Umbilical cord (tissue), 1 donor: ENCODE measurements at regions not wholly inside any gene's neighbourhood (a gene's known extent, or its start where the extent isn't known, plus 50 kb on each side); places are given as distances from the start of the nearest gene placed in this dataset.

Experiments used
- DNase-seq: peaks from one replicate; pipeline ENCODE4 v3.0.0-alpha.2; 2015; ENCODE audit warnings: low spot score

DNA sequence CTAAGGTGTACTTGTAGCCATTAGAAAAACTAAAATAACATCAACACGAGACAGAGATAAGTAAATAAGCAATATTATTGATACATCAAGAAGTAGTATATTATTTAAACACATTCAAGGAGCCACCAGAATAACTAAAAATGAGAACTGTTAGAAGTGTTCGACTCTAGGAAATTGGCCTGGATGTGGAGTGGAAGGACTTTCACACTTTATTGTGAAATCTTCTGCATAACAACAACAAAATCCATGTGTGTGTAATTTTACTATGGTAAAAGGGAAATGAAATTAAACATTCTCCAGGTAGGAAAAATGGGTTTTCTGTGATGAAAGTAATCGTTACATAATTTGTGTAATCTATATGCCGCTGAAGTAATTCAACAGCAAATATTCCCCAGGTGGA lies 96.3 kb upstream of the RNF152 start:
- no peak for DNase-seq

DNA sequence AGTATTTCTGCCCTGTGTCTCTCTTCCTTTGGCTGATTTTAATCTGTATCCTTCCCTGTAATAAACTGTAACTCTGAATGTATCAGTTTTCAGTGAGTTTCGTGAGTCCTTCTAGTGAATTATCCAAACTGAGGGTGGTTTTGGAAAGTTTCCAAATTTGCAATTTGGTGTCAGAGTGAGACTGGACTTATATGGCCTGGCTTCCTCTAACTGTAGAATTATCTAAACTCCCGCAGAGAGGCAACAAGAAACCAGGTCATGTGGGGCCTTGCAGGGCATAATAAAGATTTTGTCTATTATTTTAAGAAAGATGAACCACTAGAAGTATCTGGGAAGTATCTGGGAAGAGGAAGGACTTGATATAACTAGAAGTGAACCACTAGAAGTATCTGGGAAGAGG lies 95.3 kb upstream of the RNF152 start:
- no peak for DNase-seq

DNA sequence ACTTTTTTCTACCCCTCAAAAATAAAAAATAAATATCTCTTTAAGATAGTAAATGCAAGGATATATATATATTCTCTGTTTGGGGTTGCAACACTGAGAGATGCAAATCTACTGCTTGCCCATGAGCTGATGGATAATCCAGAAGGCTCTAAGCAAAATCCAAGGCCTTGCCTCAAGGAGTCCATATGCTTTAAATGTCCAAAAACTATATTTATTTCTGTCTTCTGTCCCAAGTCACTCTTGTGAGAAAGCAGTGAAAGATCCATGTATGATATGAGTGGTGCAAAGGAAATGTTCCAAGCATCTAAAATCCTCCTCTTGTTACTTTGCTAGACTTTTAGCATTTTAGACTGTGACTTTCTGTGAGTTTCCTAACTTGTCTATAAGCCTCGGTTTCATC lies 92.9 kb upstream of the RNF152 start:
- peak; percentile 49 for DNase-seq

DNA sequence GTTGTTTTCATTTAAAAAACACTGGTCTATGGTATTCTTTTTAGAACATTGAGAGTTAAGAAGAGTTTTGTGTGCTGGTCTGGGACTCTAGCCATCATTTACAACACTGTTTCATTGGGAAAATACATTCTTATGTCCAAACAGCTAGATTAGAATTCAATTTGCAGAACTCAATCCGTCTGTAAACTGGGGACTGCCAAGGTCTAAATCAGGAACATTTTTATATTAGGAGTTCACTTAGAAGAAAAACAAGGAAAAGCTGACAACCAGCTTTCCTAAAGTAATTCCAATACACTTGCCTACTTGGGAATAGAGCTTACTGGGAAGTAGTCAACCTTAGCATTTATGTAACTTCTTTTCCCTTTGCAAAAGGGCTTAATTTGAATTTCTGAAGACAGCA lies 91.5 kb upstream of the RNF152 start:
- no peak for DNase-seq

DNA sequence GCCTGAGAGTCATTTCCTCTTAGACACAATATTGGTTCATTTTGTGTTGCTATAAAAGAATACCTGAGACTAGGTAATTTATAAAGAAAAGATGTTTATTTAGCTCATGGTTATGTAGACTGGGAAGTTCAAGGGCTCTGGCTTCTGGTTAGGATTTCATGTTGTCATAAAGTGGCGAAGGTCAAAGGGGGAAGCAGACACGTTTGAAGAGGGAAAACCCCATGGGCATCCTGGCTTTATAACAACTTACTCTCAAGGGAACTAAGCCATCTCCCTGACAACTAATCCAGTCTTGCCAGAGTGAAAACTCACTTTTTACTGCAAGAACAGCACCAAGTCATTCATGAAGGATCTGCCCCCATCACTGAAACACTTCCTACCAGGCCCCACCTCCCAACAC lies 89.7 kb upstream of the RNF152 start:
- no peak for DNase-seq

DNA sequence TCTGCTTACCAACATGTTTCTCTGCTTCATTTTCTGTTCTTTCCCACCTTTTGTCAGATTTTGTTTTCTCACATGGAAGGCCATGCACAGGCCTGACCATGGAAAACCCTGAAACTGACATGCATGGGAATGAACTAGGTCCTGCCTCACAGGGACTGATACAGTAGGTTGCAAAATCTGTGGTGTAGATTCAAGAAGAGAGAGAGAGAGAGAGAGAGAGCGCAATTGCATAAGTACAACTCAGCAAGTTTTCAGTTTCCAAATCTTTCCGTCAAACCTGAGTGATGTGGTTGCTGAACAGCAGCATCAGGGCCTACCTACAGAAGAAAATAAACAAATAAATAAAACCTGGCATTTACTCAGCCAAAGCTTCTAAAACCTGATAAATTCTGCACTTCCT lies 87.5 kb upstream of the RNF152 start:
- peak; percentile 29 for DNase-seq

DNA sequence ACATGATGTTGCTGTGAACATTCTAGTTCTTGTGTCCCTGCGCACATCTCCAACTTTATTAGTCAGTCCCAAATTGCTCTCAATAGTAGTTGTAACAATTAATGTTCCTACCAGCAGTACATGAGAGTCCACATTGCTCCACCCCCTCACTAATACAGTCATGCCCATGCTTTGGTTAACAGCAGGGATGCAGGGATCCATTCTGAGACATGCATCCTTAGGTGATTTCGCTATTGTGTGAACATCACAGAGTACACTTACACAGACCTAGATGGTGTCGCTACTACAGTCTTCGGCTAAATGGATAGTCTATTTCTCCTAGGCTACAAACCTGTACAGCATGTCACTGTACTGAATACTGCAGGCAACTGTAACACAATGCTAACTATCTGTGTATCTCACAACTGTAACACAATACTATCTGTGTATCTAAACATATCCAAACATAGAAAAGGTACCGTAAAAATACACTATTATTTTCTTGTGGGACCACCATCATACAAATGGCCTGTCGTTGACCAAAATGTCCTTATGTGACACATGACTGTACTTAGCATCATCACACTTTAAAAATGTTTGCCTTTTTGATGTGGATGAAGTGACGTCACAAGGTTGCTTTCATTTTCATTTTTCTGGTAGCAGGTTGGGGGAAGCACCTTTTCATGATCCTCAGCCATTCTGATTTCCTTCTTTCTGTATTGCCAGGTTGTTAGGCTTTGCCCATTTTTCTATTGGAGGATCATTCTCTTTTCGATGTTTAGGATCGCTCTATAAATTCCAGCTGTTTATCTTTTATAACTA lies 82.9 kb upstream of the RNF152 start:
- DNase-seq: no peak

DNA sequence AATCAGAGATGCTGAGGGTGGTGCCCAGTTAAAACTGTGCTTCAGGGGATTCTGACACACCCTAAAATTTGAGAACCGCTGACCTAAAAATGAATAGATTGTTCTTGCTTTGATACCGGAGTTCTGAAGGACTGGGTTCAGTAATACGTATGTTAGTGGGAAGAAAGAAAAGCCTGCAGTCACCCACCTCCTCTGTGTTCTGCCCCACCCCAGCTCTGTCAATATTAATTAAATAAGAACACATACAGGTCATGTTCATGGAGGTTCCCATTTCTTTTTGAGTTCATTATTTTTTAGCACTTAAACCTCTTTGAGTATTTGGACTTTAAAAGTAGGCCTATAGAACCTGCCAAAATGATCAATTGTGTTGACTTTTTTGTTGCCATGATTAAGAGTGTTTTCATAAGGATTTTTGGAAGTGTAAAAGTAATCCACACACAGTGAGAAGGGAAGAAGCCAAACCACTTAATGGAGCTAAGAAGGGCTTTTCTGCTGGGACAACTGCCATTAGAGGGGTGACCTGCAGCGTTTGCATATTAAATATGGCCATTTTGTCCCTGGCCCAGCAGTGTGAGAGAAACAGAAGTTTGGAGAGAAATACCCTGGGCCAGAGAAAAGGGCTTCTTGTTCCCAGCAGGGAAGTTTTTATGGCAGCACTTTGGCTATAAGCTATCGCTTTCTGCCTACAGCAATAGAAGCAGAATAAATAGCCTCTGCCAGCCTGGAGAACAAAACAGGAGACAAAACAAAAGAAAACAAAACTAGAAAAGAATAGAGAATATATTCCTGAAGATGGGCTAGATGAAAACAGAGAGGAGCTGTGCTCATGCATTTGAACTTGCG lies 80.7 kb upstream of the RNF152 start:
- DNase-seq: no peak

DNA sequence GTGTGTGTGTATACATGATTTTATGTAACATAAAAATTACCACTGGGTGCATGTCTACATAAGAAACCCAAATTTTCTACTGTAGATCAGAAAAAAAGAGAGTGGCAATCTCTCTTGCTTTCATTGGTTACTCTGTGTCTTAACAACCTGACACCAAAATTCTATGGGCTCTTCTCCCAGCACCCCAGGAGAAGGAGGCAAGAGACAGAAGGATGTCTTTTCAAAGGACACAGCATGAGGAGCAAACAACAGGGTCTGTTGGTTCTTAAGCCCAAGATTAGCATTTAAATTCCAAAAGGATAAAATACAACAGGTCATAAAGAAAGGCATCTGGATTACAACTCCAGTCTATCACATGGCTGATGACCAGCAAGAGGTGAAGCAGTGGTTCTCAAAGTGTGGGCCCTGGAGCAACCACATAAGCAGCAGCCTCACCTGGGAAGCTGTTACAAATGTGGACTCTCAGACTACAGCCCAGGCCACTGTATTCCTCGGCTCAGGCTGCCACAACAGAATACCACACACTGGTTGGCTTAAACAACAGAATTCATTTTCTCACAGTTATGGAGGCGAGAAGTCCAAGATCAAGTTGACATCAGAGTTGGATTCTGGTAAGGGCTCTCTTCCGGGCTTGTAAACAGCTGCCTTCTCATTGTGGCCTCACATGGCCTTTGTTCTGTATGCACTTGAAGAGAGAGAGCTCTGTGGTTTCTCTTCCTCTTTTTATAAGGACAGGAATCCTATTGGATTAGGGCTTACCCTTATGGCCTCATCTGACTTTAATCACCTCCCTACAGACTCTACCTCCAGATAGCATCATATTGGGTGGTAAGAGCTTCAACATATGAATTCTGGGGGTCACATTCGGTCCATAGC lies 79.8 kb upstream of the RNF152 start:
- DNase-seq: no peak

DNA sequence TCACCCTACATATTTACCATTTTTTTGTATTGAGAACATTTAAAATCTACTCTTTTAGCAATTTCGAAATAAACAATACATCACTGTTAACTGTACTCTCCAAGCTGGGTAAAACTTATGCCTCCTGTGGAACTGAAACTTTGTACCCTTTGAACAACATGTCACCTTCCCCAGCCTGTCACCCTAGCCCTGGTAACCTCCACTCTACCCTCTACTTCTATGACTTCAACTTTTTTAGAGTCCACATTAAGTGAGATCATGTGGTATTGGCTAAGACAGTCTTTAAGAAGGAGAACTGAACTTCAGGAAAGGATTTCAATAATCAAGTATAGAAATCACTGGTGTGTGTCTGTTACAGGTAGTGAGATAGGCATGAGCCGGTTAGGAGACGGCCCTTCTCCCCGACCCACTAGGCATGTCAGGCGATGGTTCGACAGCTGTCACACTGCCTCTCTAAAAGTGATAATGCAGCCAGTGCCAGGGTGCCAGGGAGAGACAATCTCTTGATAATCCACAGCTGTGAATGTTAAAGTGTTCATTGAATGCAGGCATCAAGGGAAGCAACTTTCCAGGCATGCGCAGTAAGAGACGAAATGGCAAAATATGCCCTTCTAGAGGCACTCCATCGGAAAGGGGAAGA lies 74.6 kb upstream of the RNF152 start:
- no peak for DNase-seq

DNA sequence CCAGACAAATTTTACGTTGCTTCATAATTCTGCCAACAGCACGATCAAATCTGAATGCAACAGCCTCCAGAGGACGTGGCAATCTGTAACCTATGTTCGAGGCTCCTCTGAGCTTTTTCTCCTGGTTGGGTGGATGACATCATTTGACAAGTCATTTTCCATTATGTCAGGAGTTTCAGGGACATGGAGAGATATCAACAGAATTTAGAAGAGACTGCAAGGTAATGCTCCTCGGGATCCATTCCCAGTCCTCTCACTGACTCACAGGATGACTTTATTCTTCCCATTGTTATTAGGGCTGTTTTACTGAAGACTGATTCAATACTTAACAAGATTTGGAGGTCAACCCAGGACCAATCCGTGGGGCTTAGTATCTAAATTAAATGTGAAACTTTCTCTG lies 72.5 kb upstream of the RNF152 start:
- no peak for DNase-seq

DNA sequence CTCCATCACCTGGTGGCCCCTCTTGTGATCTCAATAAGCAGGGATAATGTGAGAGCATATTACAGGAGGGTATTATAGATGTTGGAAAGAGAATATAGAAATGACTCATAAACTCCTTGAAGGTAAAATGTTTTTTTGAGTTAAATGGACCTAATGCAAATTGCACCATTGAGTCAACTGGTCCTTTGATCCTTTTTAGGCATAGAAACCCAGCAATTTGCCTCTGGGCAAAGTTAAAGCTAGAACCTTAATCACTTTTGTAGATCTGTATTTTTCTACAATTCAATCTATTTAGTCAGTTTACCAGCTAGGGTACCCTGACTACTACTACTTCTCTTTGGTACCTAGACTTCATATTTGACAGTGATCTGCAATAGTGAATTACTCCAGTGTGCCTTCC lies 71.8 kb upstream of the RNF152 start:
- DNase-seq: no peak

DNA sequence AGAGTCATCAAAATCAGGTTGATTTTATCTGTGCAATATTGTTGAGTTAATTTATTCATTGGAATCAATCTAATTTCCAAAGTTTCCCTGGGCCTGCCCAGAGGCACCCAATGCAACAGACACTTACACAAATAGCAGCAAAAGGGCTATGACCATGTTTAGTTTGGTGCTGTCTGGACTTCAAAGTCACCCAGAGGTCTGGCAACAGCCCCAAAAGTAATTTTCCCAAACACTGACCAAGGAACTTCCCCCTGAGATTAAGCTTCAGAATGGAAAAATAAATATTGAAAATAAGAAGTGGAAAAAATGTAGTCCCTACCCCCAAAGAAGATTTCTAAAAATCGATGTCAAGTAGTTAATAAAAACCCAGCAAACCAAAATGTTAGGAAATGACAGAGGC lies 70.9 kb upstream of the RNF152 start:
- no peak for DNase-seq

DNA sequence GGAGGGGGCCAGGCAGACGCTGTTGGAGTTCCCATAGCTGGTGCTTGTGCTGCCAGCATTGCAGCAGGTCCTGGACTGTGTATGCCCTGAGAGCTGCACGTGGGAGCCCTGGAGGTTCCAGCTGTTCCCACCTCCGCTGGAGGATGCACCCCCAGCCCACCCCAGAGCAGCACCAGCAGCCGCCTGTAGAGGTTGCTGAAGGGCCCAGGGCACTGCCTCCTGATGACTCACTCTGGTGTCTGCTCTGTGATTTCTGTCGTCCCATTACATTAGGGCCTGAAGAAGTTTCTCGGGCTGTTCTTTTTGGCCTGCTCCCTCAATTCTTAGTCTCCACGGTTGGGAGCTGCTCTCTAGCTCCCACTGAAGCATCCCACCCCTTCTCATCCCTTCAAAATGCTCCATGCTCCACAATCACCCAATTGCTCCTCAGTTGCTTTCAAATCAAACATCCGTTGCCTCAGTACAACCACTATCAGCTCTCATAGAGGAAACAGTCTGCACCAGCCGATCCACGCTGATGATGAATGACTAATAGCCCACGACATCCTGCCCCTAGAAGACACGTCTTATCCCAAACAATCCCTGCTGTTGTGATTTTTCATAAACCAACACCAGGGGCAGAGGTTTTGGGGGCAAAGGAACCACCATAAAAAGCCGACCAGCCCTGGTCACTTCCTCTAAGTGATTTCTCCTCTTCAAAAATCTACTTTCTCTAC lies 65.2 kb upstream of the RNF152 start:
- DNase-seq: no peak

DNA sequence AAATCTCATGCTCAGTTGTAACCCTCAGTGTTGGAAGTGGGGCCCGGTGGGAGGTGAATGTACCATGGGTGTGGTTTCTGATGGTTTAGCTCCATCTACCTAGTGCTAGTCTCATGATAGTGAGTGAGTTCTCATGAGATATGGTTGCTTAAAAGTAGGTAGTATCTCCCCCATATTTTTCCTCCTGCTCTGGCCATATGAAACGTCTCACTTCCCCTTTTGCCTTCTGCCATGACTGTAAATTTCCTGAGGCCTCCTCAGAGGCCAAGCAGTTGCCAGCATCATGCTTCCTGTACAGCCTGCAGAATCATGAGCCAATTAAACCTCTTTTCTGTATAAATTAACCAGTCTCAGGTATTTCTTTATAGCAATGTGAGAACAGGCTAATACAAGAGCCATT lies 62.8 kb upstream of the RNF152 start:
- DNase-seq: no peak

DNA sequence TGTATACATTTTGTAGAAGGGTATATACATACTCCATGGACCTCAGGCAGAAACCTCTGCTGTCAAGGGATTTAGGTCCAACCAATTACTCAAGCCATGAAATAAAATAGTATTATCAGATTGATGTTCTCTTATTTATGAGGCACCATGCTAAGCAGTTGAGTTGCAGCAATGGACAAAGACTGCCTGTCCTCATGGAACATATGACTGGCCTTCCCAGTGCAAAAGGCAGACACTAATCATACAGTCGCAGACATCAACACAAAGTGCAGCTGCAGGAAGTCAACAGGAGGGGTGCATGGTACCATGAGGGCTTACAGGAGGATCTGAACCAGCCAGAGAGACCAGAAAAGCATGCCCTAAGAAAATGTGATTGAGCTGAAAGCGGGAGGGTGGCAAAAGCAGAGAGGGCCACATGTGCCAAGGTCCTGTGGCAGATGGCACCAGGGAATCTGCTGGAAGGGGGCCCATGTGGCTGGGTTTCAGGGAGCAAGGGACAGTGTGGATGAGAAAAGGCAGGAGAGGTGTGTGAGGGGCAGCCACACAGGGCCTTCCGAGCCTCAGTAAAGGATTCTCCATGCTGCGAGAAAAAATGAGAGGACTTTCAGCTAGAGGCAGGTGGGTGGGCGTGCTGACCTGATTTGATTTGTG lies 61.4 kb upstream of the RNF152 start:
- DNase-seq: no peak

DNA sequence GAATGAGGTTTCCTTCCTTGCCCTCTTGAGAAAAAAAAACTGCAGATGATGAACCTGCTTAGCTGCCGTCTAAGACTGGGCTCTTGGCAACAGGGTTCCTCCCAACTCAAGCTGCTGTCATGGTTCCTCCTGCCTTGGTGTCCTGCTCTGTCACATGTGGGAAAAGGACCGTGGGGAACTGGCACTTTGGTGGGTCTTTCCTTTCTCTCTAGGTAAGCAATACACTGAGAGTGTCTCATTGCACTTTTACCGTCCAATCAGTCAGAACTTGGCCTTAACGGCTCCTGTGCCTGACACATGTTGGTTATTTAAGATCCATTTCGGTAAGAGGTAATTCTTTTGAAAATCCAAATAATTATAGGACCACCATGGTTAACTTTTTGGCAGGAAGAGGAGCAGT lies 60.8 kb upstream of the RNF152 start:
- DNase-seq: no peak

DNA sequence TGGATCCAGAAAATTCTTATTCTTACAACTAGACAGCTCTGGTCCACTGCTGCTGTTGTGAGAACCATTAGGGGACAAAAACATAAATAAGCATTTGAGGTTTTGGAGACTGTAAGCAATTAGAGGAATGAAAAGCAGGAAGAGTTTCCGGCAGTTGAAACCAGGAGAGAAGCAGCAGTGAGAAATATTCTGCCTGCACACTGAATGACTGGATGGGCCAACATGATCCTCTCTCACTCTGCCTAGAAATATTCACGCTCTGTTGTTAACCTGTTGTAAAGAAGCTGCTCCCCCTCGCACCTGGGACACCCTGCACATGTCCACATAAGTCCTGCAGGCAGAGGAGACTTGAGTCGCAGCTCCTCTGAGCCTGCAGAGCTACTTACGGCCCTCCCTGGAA lies 60.4 kb upstream of the RNF152 start:
- DNase-seq: no peak

DNA sequence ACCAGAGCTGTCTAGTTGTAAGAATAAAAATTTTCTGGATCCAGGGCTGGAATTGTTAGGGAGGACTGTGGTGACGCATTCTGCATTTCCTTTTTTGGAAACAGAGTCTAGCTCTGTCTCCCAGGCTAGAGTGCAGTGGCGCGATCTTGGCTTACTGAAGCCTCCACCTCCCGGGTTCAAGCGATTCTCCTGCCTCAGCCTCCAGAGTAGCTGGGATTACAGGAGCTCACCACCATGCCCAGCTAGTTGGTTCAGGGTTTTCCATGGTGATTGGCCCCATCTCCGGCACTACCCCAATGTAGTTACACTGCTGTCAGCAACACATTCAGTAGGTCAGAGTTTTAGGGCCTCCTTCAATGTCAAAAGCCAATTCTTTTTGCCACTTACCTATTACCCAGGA lies 58.6 kb upstream of the RNF152 start:
- no peak for DNase-seq

DNA sequence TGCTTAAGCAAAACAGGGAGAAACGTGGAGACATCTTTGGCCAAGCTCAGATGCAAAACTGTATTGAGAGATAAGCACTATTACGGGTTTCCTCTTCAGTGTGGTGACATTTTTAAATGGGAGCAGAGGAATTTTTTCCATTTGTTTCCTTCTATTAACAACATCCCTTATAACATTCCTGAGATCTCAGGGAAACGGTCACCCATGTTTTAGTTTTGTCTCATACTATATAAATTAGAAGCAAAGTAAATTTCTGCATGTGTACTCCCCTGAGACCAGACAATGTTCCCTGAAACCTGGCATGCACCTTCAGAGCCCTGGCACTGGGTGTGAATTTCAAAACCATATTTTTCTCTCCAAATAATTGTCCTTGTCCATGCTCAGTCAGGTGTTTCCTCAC lies 57.6 kb upstream of the RNF152 start:
- DNase-seq: no peak

DNA sequence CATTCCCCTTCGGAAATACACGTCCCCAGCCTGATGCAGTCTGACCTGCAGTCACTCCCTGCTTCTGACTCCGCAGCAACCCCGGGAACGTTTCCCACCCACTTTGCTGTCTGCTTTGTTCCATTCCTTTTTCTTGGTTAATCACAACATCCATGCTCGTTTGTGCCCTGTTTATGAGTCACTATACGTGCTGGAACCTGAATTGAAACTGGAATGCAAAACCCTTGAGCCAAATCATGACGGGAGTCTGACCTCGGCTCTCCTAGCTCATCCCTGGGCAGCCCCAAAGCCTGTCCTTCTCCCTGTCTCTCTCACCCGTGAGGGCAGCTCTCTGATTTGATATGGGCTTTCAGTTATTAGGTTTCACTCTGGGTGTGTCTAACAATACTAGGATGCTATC lies 57.1 kb upstream of the RNF152 start:
- DNase-seq: peak; percentile 46
